GM10248 (cell line): ENCODE measurements at regions not wholly inside any gene's neighbourhood (a gene's known extent, or its start where the extent isn't known, plus 50 kb on each side); places are given as distances from the start of the nearest gene placed in this dataset.
"Not testable (repeated sequence)": the region's sequence is repeated elsewhere in the genome, so short reads cannot be mapped to it uniquely, and the experiment has no call there.

Source experiments
- CTCF ChIA-PET: fragments of 300-600 bp; sonication (Branson Sonifier 250); formaldehyde crosslinking; extraction: SDS; loops from one replicate; lab custom pipeline; 2021; ENCODE audit warnings: antibody characterized with exemption; lab: Yijun Ruan, JAX
- POLR2A ChIA-PET: fragments of 350-650 bp; sonication (Branson Sonifier 250); formaldehyde crosslinking; extraction: SDS; loops from one replicate; lab custom pipeline; 2020; ENCODE audit warnings: antibody characterized with exemption; lab: Yijun Ruan, JAX
- DNase-seq: peaks from one replicate; pipeline ENCODE4 v3.0.0; 2012; ENCODE audit errors: extremely low spot score
- CTCF ChIP-seq: IDR thresholded peaks from 2 replicates; pipeline ENCODE4 v1.5.1; 2012; ENCODE audit warnings: mild to moderate bottlenecking, low read depth; ENCODE audit errors: extremely low read depth, missing control alignments, control extremely low read depth

GRCh38 chr11:98512938-98513337 is 507.8 kb upstream of the CNTN5 start:
- no peak for TF ChIP-seq CTCF
- ChIA-PET POLR2A (no interaction called here), CTCF (no interaction called here)
- DNase-seq = no peak

- POLR2A ChIA-PET = no interaction called here
- no peak for TF ChIP-seq CTCF
- CTCF ChIA-PET = interaction anchor here (0.9 kb wide), 1 partner anchor 11 kb away, joined by 3 read pairs; no protein-coding TSS in a partner anchor
Measured at GRCh38 chr11:98531576-98531975, 489.2 kb upstream of the CNTN5 start.

DNA sequence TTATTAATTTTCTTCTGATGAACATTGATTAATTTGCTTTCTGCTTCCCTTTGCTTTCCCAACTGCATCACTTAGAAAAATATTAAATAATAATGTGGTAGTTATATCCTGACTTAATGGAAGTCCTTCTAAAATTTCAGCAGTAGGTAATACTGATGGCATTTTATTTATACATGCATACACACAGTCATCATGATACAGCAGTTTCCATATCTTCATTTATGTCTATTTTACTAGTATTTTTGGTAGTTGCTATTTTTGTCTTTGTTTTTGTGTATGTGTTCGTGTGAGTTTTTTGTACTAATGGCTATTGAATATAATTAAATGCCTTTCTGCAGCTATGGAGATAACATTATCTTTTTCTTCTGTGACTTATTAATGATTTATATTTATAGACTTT is 484.7 kb upstream of the CNTN5 start:
- DNase-seq = no peak
- ChIA-PET POLR2A (no interaction called here), CTCF (no interaction called here)
- TF ChIP-seq CTCF = no peak

More at GRCh38 chr11:98531576-98531975, 489.2 kb upstream of the CNTN5 start:
- DNase-seq = no peak

DNA sequence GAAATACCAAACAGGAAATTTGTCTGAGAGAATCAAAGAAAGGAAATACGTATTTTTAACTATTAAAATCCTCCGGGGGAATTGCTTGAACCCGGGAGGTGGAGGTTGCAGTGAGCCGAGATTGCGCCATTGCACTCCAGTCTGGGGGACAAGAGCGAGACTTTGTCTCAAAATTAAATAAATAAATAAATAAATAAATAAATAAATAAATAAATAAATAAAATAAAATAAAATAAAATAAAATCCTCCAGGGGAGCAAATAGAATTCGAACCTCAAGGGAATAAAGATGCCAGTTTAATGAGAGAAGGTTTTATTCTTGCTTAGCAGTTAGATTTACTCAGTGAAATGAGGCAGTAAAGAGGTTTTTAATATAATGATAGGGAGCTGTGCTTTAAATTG is 482.4 kb upstream of the CNTN5 start:
- POLR2A ChIA-PET, DNase-seq, CTCF ChIA-PET: not testable (repeated sequence)

- DNase-seq = no peak
- ChIA-PET POLR2A (no interaction called here), CTCF (no interaction called here)
- TF ChIP-seq CTCF = no peak
Measured at GRCh38 chr11:98545544-98546175, 475.1 kb upstream of the CNTN5 start.

- DNase-seq = no peak
- ChIA-PET POLR2A (no interaction called here), CTCF (no interaction called here)
- no peak for TF ChIP-seq CTCF
Measured at GRCh38 chr11:98549571-98549970, 471.2 kb upstream of the CNTN5 start.

GRCh38 chr11:98559961-98560360 is 460.8 kb upstream of the CNTN5 start:
- DNase-seq = no peak
- CTCF ChIA-PET = no interaction called here
- TF ChIP-seq CTCF = no peak
- POLR2A ChIA-PET = no interaction called here
